Coronary artery (tissue), 2 donors: ENCODE measurements at regions not wholly inside any gene's neighbourhood (a gene's known extent, or its start where the extent isn't known, plus 50 kb on each side); places are given as distances from the start of the nearest gene placed in this dataset.

Experiments
- DNase-seq: peaks from one replicate; pipeline ENCODE4 v3.0.0-alpha.2; 2017; ENCODE audit warnings: low spot score
- H3K27ac ChIP-seq, 2 donors: fragments of 200-600 bp; sonication (generic); one replicate each; pipeline ENCODE4 v1.5.1; 2016 to 2019
- H3K4me3 ChIP-seq: fragments of 200-600 bp; sonication (generic); 2 replicates; pipeline ENCODE4 v1.5.1; 2016; ENCODE audit warnings: mild to moderate bottlenecking, moderate library complexity
- CTCF ChIP-seq: fragments of 200-600 bp; sonication (generic); IDR thresholded peaks from one replicate; pipeline ENCODE4 v1.5.1; 2019; ENCODE audit warnings: antibody characterized with exemption

GRCh38 chr2:173841110-173841509, 124.1 kb downstream of the SP3 start:
- DNase-seq, result no peak
- H3K27ac ChIP-seq, result no peak overlapping the region
- no peak overlapping the region for H3K4me3 ChIP-seq
- no peak for TF ChIP-seq CTCF

GRCh38 chr2:173843526-173843925, 121.6 kb downstream of the SP3 start:
- no peak for TF ChIP-seq CTCF
- no peak overlapping the region for H3K27ac ChIP-seq
- no peak for DNase-seq
- no peak overlapping the region for H3K4me3 ChIP-seq

GRCh38 chr2:173851141-173851641, 114.0 kb downstream of the SP3 start:
- DNase-seq, result peak; percentile 86
- Histone ChIP-seq H3K4me3 (no peak overlapping the region), H3K27ac (peak overlapping the region; percentile 47 to 70)
- TF ChIP-seq CTCF, result no peak

- no peak overlapping the region for H3K4me3 ChIP-seq
- H3K27ac ChIP-seq, result peak overlapping the region in 1 of 2 donors; percentile 39
- DNase-seq, result no peak
- TF ChIP-seq CTCF, result no peak
Measured at GRCh38 chr2:173854141-173854540, 111.0 kb downstream of the SP3 start.

- no peak for TF ChIP-seq CTCF
- DNase-seq, result no peak
- Histone ChIP-seq H3K4me3 (no peak overlapping the region), H3K27ac (peak overlapping the region; percentile 39 to 42)
Measured at GRCh38 chr2:173854840-173855239, 110.3 kb downstream of the SP3 start.

GRCh38 chr2:173855661-173856060, 109.5 kb downstream of the SP3 start:
- no peak for DNase-seq
- Histone ChIP-seq H3K27ac (peak overlapping the region; percentile 38 to 58), H3K4me3 (no peak overlapping the region)
- TF ChIP-seq CTCF, result no peak
